Neutrophil (primary cell): ENCODE measurements at regions not wholly inside any gene's neighbourhood (a gene's known extent, or its start where the extent isn't known, plus 50 kb on each side); places are given as distances from the start of the nearest gene placed in this dataset.
A peak's percentile ranks its signal among the peaks of the same experiment; 100 is the strongest.

Experiments
- H3K27ac ChIP-seq: fragments of 200-600 bp; sonication (generic); 2 replicates; pipeline ENCODE4 v1.5.1; 2016; ENCODE audit warnings: mild to moderate bottlenecking, moderate library complexity
- H3K27me3 ChIP-seq: fragments of 200-600 bp; sonication (generic); 2 replicates; pipeline ENCODE4 v1.6.0; 2016; ENCODE audit warnings: mild to moderate bottlenecking
- H3K36me3 ChIP-seq: fragments of 200-600 bp; sonication (generic); 2 replicates; pipeline ENCODE4 v1.5.1; 2017
- H3K4me1 ChIP-seq, 2 experiments: fragments of 200-600 bp in 1 of 2; sonication (generic) in 1 of 2; 1 replicate in 1 of 2; 2 replicates in 1 of 2; pipeline versions ENCODE4 v1.5.1 to v1.6.1; 2013 to 2016; ENCODE audit warnings: low read depth in 1 of 2, low read length in 1 of 2, mild to moderate bottlenecking in 1 of 2, moderate library complexity in 1 of 2; ENCODE audit not compliant: control insufficient read depth in 1 of 2, insufficient read depth in 1 of 2
- H3K4me3 ChIP-seq, 2 experiments: fragments of 200-600 bp in 1 of 2; sonication (generic) in 1 of 2; 1 replicate in 1 of 2; 2 replicates in 1 of 2; pipeline ENCODE4 v1.5.1; 2013 to 2016; ENCODE audit warnings: low read depth in 1 of 2, low read length in 1 of 2, mild to moderate bottlenecking in 1 of 2, moderate library complexity in 1 of 2
- H3K9me3 ChIP-seq: fragments of 200-600 bp; sonication (generic); 2 replicates; pipeline ENCODE4 v1.5.1; 2016
- TF ChIP-seq, protein P1 (sequence below): fragments of 200-600 bp; sonication (generic); IDR thresholded peaks from 2 replicates; pipeline ENCODE4 v1.5.1; 2016; ENCODE audit warnings: antibody characterized with exemption

DNA sequence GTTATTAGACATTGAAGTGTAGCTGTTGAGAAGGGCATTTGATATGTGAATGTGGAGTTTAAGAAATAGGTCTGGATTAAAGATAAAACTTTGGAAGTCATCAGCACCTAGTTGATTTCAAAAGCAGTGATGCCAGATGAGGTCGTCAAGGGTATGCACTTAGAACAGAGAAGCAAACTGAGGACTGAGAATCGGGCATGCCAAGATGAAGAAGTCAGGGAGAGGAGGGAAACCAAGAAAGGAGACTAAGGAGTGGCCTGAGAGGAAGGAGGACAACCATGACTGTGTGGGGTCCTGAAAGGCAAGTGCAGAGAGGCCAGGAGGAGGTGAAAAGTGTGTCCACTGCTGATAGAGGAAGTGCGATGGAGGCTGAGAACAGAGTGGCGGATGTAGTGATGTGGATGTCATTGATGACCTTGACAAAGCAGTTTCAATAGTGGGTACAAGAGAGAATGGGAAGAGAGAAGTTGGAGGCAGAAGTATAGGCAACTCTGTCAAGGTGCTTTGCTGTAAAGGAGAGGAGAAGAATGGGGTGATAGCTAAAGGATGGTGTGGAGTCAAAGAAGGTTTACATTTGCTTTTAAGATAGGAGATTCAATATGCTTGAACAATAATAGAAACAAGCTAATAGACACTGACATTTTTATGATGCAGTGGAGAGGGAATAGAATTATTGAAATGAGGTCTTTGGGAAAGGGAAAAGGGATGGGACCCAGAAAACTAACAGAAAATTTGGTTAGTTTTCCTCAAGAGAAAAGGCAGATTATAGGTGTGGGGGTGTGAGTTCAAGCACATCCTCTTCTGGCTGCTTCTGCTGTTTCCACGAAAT, 139.7 kb upstream of the TMEM170B start:
- Histone ChIP-seq H3K4me3 (no peak overlapping the region), H3K4me1 (peaks cover 27 to 30% of the 10 kb centered on the region in 2 experiments), H3K36me3 (no peaks in the 10 kb centered on the region), H3K9me3 (no peaks in the 10 kb centered on the region), H3K27ac (peak overlapping the region; percentile 58), H3K27me3 (no peaks in the 10 kb centered on the region)
- TF ChIP-seq, protein P1, sequence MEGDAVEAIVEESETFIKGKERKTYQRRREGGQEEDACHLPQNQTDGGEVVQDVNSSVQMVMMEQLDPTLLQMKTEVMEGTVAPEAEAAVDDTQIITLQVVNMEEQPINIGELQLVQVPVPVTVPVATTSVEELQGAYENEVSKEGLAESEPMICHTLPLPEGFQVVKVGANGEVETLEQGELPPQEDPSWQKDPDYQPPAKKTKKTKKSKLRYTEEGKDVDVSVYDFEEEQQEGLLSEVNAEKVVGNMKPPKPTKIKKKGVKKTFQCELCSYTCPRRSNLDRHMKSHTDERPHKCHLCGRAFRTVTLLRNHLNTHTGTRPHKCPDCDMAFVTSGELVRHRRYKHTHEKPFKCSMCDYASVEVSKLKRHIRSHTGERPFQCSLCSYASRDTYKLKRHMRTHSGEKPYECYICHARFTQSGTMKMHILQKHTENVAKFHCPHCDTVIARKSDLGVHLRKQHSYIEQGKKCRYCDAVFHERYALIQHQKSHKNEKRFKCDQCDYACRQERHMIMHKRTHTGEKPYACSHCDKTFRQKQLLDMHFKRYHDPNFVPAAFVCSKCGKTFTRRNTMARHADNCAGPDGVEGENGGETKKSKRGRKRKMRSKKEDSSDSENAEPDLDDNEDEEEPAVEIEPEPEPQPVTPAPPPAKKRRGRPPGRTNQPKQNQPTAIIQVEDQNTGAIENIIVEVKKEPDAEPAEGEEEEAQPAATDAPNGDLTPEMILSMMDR, result no peak

DNA sequence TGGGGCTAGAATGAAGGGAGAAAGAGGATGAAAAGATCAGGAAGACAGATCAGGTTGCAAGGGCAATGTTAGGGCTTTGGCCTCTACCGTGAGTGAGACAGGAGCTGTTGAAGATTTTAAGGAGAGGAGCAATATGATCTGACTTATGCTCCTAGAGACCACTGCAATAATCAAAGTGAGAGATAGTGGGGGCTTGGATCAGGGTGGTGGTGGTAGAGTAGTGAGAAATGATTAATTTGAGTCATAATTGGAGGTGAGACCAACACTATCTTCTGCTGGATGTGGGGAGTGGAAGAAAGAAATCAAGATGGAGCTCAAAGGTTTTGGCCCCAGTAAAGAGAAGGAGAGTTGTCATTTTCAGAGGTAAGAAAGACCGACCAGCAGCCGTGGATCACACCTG, 140.7 kb upstream of the TMEM170B start:
- TF ChIP-seq, protein P1, result no peak
- no peak overlapping the region for H3K4me3 ChIP-seq
- H3K27me3 ChIP-seq, result no peaks in the 10 kb centered on the region
- no peaks in the 10 kb centered on the region for H3K36me3 ChIP-seq
- H3K4me1 ChIP-seq, result peaks cover 35 to 39% of the 10 kb centered on the region in 2 experiments
- no peak overlapping the region for H3K27ac ChIP-seq
- H3K9me3 ChIP-seq, result no peaks in the 10 kb centered on the region

DNA sequence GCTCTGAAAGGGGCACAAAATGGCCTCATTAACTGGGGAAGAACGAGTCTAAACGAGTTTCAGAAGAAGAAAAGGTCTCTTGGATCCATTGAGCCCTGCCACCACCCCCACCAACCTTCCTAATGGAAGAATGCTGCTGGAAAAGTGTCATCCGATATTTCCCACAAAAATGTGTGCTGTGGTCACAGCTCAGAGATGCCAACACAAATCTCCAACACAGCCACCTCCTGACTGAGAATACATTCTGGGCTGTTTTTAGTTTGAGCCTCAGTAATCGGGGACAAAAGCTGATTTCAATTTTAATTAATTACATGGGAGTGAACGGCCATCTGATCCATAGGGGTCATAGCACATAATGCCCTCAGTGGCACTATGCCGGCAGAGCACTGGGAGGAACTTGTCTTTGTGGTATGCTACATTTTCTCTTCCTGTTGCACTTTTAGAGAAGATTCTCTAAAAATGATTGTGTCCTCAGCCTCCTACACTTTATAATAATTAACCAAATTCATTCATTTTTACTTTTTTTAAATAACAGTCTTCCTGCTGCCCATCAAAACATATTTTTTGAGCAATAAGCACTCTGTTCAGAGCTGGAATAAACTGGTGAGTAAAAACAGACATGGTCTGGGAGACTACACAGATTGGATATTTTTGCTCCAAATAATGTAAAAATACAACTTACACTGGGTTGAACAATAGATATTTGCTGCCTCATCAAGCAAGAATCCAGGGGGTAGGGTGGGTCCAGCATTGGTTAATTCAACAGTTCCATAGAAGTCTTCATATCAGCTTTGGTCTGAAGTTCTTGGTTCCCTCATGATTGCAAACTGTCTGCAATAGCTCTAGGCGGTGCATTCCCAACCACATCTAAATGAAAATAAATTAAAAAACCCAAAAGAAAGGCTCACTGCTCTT, 143.6 kb upstream of the TMEM170B start:
- Histone ChIP-seq H3K27me3 (no peaks in the 10 kb centered on the region), H3K36me3 (no peaks in the 10 kb centered on the region), H3K4me3 (no peak overlapping the region), H3K27ac (peak overlapping the region; percentile 23), H3K4me1 (peaks cover 37 to 38% of the 10 kb centered on the region in 2 experiments), H3K9me3 (no peaks in the 10 kb centered on the region)
- TF ChIP-seq, protein P1, result no peak

DNA sequence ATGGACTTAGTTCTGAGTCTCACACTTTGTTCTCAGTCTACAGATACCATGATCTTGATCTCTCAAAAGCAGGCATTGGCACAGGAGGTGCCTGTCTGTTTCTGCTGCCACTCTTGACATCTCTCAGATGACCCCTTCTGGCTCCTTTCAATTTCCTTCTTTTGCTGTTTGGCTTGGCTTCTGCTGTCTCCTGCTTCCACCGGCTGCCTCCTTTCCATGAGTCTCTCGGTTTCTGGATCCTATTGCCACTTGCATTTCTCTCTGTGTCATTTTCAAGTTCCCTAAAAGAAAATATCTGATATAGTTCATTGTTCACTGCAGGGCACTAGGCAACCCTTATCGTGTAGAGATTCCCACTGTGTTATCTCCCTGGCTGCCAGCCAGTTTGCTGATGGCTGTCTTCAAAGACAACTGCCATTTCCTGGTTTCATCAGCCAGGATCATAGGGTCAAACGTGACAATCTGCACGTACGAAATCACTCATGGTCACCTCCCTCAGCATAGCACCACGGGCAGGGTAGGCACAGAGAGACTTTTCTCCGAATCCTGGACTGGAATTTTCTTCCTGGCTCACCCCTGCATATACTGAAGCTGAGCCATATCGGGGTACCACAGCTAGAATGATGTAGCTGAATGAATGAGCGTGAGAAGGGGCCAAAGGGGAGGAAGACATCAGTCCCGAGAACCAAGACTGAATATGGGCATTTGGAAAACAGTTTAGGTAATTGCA, 144.6 kb upstream of the TMEM170B start:
- Histone ChIP-seq H3K4me1 (peaks cover 35 to 39% of the 10 kb centered on the region in 2 experiments), H3K36me3 (no peaks in the 10 kb centered on the region), H3K9me3 (no peaks in the 10 kb centered on the region), H3K27me3 (no peaks in the 10 kb centered on the region), H3K27ac (peak overlapping the region; percentile 67), H3K4me3 (no peak overlapping the region)
- TF ChIP-seq, protein P1, result no peak
